ENCODE measurements at regions not wholly inside any gene's neighbourhood (a gene's known extent, or its start where the extent isn't known, plus 50 kb on each side); places are given as distances from the start of the nearest gene placed in this dataset.

GRCh38 chr7:41118486-41118885 lies 584.4 kb downstream of the INHBA start:
- no peak for DNase-seq

GRCh38 chr7:41117431-41117830 lies 585.5 kb downstream of the INHBA start:
- DNase-seq: no peak

- no peak for DNase-seq
These were observed 586.1 kb downstream of the INHBA start for GRCh38 chr7:41116817-41117216.

GRCh38 chr7:41116337-41116736 lies 586.6 kb downstream of the INHBA start:
- DNase-seq: no peak

GRCh38 chr7:41114691-41115090 lies 588.2 kb downstream of the INHBA start:
- DNase-seq: no peak

GRCh38 chr7:41114131-41114530 lies 588.8 kb downstream of the INHBA start:
- no peak for DNase-seq

- DNase-seq: no peak
These were observed 589.2 kb downstream of the INHBA start for GRCh38 chr7:41113719-41114118.

GRCh38 chr7:41110186-41110585 lies 592.7 kb downstream of the INHBA start:
- no peak for DNase-seq

- DNase-seq: no peak
These were observed 594.1 kb downstream of the INHBA start for GRCh38 chr7:41108821-41109220.

GRCh38 chr7:41107938-41108448 lies 594.9 kb downstream of the INHBA start:
- no peak for DNase-seq

GRCh38 chr7:41107330-41107937 lies 595.5 kb downstream of the INHBA start:
- no peak for DNase-seq

GRCh38 chr7:41104631-41105030 lies 598.3 kb downstream of the INHBA start:
- no peak for DNase-seq

GRCh38 chr7:41103331-41103730 lies 599.6 kb downstream of the INHBA start:
- DNase-seq: no peak

- no peak for DNase-seq
These were observed 604.0 kb downstream of the INHBA start for GRCh38 chr7:41098846-41099245.

GRCh38 chr7:41098402-41098801 lies 604.5 kb downstream of the INHBA start:
- DNase-seq: no peak

- no peak for DNase-seq
These were observed 605.4 kb downstream of the INHBA start for GRCh38 chr7:41097501-41097900.

- no peak for DNase-seq
These were observed 606.0 kb downstream of the INHBA start for GRCh38 chr7:41096917-41097316.

GRCh38 chr7:41093141-41093540 lies 609.7 kb downstream of the INHBA start:
- DNase-seq: no peak

- no peak for DNase-seq
These were observed 617.6 kb downstream of the INHBA start for GRCh38 chr7:41085244-41085643.

- no peak for DNase-seq
These were observed 618.5 kb downstream of the INHBA start for GRCh38 chr7:41084381-41084780.

- DNase-seq: no peak
These were observed 633.3 kb downstream of the INHBA start for GRCh38 chr7:41069635-41070034.

GRCh38 chr7:41067576-41067975 lies 635.3 kb downstream of the INHBA start:
- DNase-seq: no peak

GRCh38 chr7:41065663-41066062 lies 637.2 kb downstream of the INHBA start:
- DNase-seq: no peak

GRCh38 chr7:41063116-41063515 lies 639.8 kb downstream of the INHBA start:
- no peak for DNase-seq

GRCh38 chr7:41060796-41061195 lies 642.1 kb downstream of the INHBA start:
- DNase-seq: no peak
